ENCODE measurements at regions not wholly inside any gene's neighbourhood (a gene's known extent, or its start where the extent isn't known, plus 50 kb on each side); places are given as distances from the start of the nearest gene placed in this dataset.

DNA sequence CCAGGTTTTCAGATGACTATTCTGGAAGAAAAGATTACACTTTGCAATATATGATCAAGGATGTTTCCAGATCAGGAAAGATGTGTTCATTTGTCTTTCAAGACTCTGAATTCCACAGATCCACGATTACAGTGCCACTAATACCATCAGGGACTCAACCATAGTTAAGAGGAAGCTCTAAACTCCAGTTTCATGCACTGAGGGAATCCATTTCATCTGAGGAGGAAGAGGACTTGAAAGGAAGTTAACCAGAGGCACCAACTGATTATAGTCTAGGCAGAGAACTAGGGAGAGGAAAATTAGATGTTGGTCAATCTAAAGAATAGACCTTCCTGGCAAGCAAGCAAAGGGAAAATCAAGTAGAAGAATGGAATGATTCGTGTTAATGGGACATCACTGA is 218.3 kb upstream of the PRDM1 start:
- dilution Hi-C loops (cut with MboI; ENCODE audit: extremely low pct_ligation_motif_present, low sequenced_read_pairs): no loop called here

More for the DNA sequence above, 218.3 kb upstream of the PRDM1 start:
- H3K4me3 ChIP-seq (replicated peaks in 1 of 3; ENCODE audit: insufficient read depth in 1 of 3, low read depth in 1 of 3, low read length in 3 of 3): no peak overlapping the region
- no peak for DNase-seq (ENCODE audit: low read depth, low spot score)
- H3K4me2 ChIP-seq (ENCODE audit: insufficient read depth, low read length): no peak overlapping the region
- H3K36me3 ChIP-seq (ENCODE audit: control insufficient read depth in 2 of 2, extremely low read depth in 1 of 2, insufficient read depth in 2 of 2, low read length in 2 of 2): no peaks in the 10 kb centered on the region
- no peaks in the 10 kb centered on the region for H3K9me1 ChIP-seq (replicated peaks; ENCODE audit: control insufficient read depth, extremely low read depth, insufficient read depth, low read length)
- H2AFZ ChIP-seq (ENCODE audit: low read depth, low read length): no peak overlapping the region
- H3K9me3 ChIP-seq (replicated peaks; ENCODE audit: control insufficient read depth, insufficient read depth, low read length): no peaks in the 10 kb centered on the region
- no peaks in the 10 kb centered on the region for H3K4me1 ChIP-seq (ENCODE audit: control insufficient read depth, extremely low read depth, insufficient read depth, low read length)
- ChIA-PET CTCF (no interaction called here), POLR2A (no interaction called here)
- no peaks in the 10 kb centered on the region for H3K27me3 ChIP-seq (ENCODE audit: control insufficient read depth in 2 of 2, insufficient read depth in 2 of 2, low read length in 2 of 2)
- FAIRE-seq: no peak
- no peak for TF ChIP-seq EZH2 (IDR thresholded peaks at IDR 0.05; ENCODE audit: borderline replicate concordance, low read depth, low read length, severe bottlenecking)
- TF ChIP-seq, protein P1, sequence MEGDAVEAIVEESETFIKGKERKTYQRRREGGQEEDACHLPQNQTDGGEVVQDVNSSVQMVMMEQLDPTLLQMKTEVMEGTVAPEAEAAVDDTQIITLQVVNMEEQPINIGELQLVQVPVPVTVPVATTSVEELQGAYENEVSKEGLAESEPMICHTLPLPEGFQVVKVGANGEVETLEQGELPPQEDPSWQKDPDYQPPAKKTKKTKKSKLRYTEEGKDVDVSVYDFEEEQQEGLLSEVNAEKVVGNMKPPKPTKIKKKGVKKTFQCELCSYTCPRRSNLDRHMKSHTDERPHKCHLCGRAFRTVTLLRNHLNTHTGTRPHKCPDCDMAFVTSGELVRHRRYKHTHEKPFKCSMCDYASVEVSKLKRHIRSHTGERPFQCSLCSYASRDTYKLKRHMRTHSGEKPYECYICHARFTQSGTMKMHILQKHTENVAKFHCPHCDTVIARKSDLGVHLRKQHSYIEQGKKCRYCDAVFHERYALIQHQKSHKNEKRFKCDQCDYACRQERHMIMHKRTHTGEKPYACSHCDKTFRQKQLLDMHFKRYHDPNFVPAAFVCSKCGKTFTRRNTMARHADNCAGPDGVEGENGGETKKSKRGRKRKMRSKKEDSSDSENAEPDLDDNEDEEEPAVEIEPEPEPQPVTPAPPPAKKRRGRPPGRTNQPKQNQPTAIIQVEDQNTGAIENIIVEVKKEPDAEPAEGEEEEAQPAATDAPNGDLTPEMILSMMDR (IDR thresholded peaks at IDR 0.05; ENCODE audit: extremely low read depth in 1 of 2, insufficient read depth in 1 of 2, low read depth in 1 of 2, low read length in 2 of 2): no peak
- TF ChIP-seq POLR2A (IDR thresholded peaks at IDR 0.05; ENCODE audit: low read depth, low read length): no peak
- no peak for TF ChIP-seq FOS (IDR thresholded peaks at IDR 0.05; ENCODE audit: borderline replicate concordance, insufficient read depth, low read length)
- TF ChIP-seq POLR2AphosphoS5 (IDR thresholded peaks at IDR 0.05; ENCODE audit: insufficient read depth, low read depth, low read length): no peak
- TF ChIP-seq, protein P2, sequence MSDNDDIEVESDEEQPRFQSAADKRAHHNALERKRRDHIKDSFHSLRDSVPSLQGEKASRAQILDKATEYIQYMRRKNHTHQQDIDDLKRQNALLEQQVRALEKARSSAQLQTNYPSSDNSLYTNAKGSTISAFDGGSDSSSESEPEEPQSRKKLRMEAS (IDR thresholded peaks at IDR 0.05; ENCODE audit: insufficient read depth, insufficient read length): no peak
- TF ChIP-seq GATA2 (IDR thresholded peaks at IDR 0.05; ENCODE audit: insufficient read depth, insufficient read length, low read depth, low read length): no peak
- no peak for TF ChIP-seq JUN (IDR thresholded peaks at IDR 0.05; ENCODE audit: borderline replicate concordance, insufficient read depth, insufficient read length, low read depth)
- no peak for TF ChIP-seq MYC (IDR thresholded peaks at IDR 0.05; ENCODE audit: low read depth, low read length)
- H4K20me1 ChIP-seq (replicated peaks; ENCODE audit: control insufficient read depth, extremely low read depth, insufficient read depth, low read length): no peaks in the 10 kb centered on the region
- H3K79me2 ChIP-seq (ENCODE audit: control insufficient read depth, insufficient read depth, low read length): no peaks in the 10 kb centered on the region
- BruUV-seq (replicated peaks): no TSS peak
- no peak overlapping the region for H3K9ac ChIP-seq (replicated peaks; ENCODE audit: extremely low read depth, insufficient read depth, low read length)
- no peak overlapping the region for H3K27ac ChIP-seq (ENCODE audit: insufficient read depth, low read depth, low read length)
- intact Hi-C loops (cut with micrococcal nuclease): no loop called here
